H1 (cell line): ENCODE measurements at regions not wholly inside any gene's neighbourhood (a gene's known extent, or its start where the extent isn't known, plus 50 kb on each side); places are given as distances from the start of the nearest gene placed in this dataset.

Source experiments
- HDAC2 ChIP-seq, 2 experiments: fragments of 300-600 bp in 1 of 2; sonication (generic) in 1 of 2; IDR thresholded peaks; 2 replicates each; pipeline ENCODE4 v1.6.1; 2011 to 2012; ENCODE audit warnings: low read depth in 2 of 2, low read length in 2 of 2, mild to moderate bottlenecking in 2 of 2, moderate library complexity in 2 of 2, borderline replicate concordance in 1 of 2, inconsistent platforms in 1 of 2
- ZNF274 ChIP-seq: IDR thresholded peaks from 2 replicates; pipeline ENCODE4 v1.7.0; 2012; ENCODE audit warnings: low read length, borderline replicate concordance; ENCODE audit errors: extremely low read depth
- TF ChIP-seq, protein P1 (sequence below), 3 experiments: IDR thresholded peaks; 1 replicate in 2 of 3; 2 replicates in 1 of 3; pipeline versions ENCODE4 v1.5.1 to v1.6.1; 2011; ENCODE audit warnings: low read length in 3 of 3, mild to moderate bottlenecking in 3 of 3, inconsistent platforms in 2 of 3, low read depth in 1 of 3, moderate library complexity in 1 of 3; ENCODE audit not compliant: insufficient read depth in 1 of 3; ENCODE audit errors: control extremely low read depth in 1 of 3

DNA sequence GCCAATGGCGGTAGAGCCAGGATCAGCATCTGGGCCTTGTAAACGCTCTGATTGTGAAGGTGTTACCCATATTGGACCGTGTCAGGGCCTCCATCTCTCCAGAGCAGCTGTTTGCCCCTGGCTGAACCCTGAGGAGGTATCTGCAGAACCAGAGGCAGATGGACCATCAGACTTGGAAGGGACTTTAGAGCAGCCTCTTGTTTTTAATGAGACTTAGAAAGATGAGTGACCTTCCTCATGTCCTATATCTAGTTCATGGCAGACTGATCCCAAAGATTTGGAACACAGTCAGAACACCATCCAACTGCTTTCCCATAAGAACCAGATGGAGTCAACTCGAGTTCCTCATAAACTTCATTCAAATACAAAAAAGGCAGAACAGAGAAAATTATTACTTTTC lies 135.1 kb upstream of the MSX1 start (continued):
- TF ChIP-seq, protein P1, sequence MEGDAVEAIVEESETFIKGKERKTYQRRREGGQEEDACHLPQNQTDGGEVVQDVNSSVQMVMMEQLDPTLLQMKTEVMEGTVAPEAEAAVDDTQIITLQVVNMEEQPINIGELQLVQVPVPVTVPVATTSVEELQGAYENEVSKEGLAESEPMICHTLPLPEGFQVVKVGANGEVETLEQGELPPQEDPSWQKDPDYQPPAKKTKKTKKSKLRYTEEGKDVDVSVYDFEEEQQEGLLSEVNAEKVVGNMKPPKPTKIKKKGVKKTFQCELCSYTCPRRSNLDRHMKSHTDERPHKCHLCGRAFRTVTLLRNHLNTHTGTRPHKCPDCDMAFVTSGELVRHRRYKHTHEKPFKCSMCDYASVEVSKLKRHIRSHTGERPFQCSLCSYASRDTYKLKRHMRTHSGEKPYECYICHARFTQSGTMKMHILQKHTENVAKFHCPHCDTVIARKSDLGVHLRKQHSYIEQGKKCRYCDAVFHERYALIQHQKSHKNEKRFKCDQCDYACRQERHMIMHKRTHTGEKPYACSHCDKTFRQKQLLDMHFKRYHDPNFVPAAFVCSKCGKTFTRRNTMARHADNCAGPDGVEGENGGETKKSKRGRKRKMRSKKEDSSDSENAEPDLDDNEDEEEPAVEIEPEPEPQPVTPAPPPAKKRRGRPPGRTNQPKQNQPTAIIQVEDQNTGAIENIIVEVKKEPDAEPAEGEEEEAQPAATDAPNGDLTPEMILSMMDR (IDR thresholded peaks at IDR 0.05; ENCODE audit: control extremely low read depth in 1 of 3, insufficient read depth in 1 of 3, low read depth in 1 of 3, low read length in 3 of 3) = no peak
- TF ChIP-seq HDAC2 (IDR thresholded peaks at IDR 0.05; ENCODE audit: borderline replicate concordance in 1 of 2, low read depth in 2 of 2, low read length in 2 of 2) (no peak), ZNF274 (no peak)
